T47D (cell line): ENCODE measurements at regions not wholly inside any gene's neighbourhood (a gene's known extent, or its start where the extent isn't known, plus 50 kb on each side); places are given as distances from the start of the nearest gene placed in this dataset.

ENCODE experiments used
- DNase-seq, 2 experiments: peaks; one replicate each; pipeline versions ENCODE4 v3.0.0 to v3.0.0-alpha.2; 2011 to 2012; ENCODE audit warnings: low read depth in 1 of 2, low spot score in 1 of 2
- JUND ChIP-seq: IDR thresholded peaks from 2 replicates; pipeline ENCODE4 v1.6.1; 2012; ENCODE audit warnings: low read depth
- in situ Hi-C: cut with HindIII; loops from 2 replicates; pipeline ENCODE4 v1.10.0; 2016; ENCODE audit warnings: low sequenced_read_pairs, low pct_unique_long_range_greater_than_20kb

DNA sequence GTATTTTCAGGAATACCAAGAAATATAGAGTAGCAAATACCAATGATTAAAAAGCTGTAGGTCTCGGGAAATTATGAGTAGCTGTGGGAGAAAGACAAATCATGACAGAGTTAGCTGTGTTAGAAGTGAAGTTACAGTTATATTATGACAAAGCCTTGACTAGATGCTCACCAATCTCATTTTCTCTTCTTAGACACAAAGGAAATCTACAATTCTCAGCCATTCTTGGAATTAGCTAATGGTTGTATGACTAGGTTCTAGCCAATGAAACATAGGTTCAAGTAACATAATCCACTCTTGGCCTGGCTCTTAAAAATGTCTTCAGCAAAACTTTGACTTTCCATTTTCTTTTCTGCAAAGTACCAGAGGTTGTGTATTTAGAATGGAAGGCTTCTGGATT is 228.8 kb upstream of the MTPN start:
- in situ Hi-C loops: no loop called here
- DNase-seq: no peak
- no peak for TF ChIP-seq JUND

DNA sequence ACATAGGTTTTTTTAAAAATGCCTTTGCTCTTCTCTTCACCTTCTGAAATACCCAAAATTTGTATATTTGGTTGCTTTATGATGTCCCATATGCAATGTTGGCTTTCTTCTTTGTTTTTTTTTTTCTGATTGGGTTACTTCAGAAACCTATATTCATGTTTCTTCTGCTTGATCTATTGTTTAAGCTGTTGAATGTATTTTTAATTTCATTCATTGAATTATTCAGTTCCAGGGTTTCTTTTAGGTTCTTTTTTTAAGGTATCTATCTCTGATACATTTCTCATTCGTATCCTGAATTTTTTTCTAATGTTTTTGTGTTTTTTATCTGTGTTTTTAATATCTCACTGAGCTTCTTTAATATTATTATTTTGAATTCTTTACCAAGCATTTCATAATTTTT is 221.0 kb upstream of the MTPN start:
- TF ChIP-seq JUND: no peak
- in situ Hi-C loops: no loop called here
- no peak for DNase-seq

DNA sequence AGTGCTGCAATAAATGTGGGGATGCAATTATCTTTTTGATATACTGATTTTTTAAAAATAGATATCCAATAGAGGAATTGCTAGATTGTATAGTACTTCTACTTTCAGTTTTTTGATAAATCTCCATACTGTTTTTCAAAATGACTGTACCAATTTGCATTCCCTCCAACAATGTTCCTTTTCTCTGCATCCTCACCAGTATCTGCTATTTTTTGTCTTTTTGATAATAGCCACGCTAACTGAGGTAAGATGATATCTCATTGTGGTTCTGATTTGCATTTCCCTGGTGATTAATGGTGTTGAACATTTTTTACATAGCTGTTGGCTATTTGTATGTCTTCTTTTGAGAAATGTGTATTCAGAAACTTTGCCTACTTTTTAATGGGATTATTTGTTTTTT is 217.7 kb upstream of the MTPN start:
- TF ChIP-seq JUND: no peak
- DNase-seq: no peak
- in situ Hi-C loops: no loop called here

DNA sequence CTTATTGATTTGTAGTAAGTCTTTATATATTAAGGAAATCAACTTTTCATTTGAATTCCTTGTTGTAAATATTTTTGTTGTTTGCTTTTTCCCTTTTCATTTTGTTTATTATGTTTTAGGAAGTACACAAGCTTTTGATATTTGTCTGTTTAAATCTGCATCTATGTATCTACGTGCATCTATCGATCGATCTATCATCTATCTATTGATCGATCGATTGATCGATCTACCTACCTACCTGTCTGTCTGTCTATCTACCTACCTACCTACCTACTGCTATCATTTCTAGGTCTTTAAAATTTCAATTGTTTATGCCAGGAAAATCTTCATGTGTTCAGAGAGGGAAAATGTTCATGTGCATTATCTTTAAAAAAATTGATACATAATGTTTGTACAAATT is 216.8 kb upstream of the MTPN start:
- no peak for TF ChIP-seq JUND
- in situ Hi-C loops: no loop called here
- no peak for DNase-seq

DNA sequence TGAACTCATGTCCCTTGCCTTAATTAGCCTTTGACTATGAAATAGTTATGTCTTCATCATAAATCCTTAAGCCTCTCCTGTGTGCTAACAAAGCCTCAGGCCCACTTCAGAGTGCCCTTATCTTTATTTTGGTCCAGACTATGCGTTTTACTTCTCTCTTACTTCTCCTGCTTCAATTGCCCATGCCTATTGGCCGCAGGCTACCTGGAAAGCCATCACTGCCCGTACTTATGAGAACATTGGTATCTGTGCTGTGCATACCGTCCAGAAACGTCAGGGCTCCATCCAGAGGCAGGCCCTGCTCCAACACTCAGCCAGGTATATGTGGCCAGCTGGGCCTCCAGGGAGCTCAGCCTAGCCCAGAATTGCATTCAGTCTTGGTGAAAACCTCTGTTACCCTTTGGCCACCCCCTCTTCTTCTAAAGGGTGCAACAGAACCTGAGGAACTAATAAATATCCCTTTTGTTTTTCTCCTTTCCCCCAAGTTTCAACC is 212.4 kb upstream of the MTPN start:
- in situ Hi-C loops: no loop called here
- no peak for TF ChIP-seq JUND
- peak in 1 of 2 experiments; percentile 7 for DNase-seq

DNA sequence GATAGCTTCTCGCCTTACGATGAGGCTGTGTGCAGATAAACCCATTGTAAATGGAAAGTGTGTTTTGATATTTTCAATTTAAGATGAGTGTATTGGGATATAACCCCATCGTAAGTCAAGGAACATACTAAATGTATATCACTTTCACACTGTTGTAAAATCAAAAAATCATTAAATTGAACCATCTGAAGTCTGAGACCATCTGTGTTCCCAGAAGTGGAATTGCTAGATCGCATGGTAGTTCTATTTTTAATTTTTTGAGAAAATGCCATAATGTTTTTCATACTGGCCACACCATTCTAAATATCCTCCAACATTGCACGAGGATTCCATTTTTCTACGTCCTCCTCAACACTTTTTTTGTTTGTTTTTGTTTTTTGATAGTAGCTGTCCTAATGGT is 209.1 kb upstream of the MTPN start:
- DNase-seq: no peak
- TF ChIP-seq JUND: no peak

DNA sequence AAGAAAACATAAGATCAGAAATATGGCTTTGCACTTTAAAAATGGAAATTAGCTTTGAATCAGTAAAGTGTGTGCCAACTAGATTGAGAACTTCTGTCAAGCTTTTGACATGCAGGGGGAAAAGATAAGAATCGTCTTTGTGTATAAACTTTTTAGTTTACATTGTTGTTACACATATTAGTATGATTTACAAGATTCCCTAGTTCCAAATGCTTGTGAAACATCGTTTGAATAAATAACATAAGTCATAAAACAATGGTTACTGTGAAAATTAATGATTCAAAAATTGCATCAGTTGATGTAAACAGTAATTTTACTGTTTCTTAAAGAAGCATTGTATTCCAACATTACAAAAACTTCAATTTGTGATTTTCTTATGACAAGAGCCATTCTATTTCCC is 207.6 kb upstream of the MTPN start:
- no peak for DNase-seq
- TF ChIP-seq JUND: no peak
- in situ Hi-C loops: no loop called here

More for the DNA sequence above, 209.1 kb upstream of the MTPN start:
- in situ Hi-C loops: no loop called here

DNA sequence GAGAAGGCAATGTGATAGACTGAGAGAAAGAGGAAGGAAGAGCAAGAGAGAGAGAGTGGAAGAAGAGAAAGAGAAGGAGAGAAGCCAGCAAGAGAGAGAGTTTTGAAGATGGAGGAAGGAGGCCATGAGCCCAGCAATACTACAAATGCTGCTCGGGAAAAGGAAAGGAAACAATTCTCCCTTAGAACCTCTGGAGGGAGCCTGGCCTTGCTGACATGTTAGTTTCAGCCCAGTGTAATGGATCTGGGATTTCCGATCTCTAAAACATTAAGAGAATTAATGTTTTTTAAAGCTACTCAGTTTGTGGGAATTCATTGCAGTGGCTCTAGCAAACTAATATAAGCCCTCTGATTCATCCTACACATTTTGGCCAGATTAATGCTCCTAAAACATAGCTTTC is 206.8 kb upstream of the MTPN start:
- in situ Hi-C loops: no loop called here
- DNase-seq: peak in 1 of 2 experiments; percentile 10
- TF ChIP-seq JUND: no peak

DNA sequence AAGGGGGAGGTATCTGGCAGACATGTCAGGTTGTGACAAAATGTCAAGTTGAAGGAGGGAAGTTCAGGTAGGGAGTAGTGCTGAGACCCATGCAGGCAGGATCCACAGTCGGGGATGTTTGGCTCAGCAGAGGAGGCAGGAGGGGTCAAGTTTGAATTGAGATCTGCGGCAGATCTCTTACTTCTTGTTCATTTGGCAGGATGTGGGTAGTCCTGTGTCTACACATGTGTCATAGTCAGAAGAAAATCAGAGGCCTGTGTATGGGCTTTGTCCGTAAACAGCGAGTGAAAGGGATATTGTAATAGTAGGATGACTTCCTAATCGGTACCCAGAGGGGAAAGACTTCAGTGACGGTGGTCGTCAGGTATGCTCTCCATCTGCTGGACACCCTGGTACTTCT is 203.8 kb upstream of the MTPN start:
- in situ Hi-C loops: no loop called here
- TF ChIP-seq JUND: no peak
- no peak for DNase-seq

DNA sequence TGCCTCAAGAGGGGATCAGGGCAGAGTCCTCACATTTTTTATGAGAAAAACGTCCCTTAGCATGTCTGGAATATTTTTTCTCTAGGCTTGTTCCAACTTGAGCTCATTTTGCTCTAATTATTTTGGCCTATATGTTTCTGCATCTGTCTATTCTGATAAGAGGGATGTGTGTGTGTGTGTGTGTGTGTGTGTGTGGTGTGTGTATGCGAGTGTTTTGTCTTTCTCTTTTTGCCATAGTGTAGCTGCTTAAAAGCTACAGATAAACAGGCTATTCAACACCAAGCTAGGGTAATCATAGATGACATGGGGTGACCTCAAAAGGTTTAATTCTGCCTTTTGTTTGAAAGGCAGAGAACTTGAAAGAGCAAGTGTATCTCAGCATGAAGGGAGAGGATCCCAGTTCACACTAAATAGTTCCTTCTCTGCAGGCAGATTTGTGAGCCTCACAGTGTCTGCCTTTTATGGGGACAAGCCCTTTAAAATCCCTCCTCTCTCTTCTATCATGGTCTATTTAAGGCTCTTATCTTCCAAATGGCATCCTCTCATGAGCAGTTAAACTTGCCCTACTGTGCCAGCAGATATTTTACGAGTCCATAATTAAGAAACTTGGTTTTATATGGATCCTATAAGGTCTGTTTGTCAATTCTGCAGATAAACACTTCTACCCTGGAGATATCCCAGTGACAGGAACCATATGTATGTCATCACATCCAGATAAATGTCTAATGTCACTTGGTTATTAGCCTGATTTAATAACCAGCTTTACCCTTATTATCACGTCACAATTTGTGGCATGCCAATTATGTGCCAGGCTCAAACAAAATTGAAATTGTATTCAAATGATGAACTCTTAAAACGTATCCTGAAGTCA is 202.9 kb upstream of the MTPN start:
- no peak for TF ChIP-seq JUND
- DNase-seq: no peak
- in situ Hi-C loops: no loop called here

DNA sequence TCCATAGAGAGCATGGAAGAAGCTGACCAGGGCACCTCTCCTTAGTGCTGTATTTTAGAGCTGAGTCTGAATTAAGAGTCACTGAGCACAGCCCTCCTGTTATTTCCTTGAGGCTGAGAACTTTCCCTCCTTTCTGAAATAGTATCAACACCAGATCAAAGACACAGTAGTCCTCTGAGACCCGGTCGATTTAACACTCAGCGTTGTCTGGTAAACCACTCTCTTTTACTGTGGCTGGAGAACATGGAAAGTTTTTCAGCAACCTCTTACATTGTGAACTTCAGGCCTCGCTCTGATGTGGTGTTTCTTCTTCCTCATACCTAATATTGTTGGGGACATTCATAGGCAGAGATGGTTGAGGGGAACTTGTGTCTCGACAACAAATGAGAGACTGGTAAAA is 202.0 kb upstream of the MTPN start:
- TF ChIP-seq JUND: no peak
- in situ Hi-C loops: no loop called here
- no peak for DNase-seq

DNA sequence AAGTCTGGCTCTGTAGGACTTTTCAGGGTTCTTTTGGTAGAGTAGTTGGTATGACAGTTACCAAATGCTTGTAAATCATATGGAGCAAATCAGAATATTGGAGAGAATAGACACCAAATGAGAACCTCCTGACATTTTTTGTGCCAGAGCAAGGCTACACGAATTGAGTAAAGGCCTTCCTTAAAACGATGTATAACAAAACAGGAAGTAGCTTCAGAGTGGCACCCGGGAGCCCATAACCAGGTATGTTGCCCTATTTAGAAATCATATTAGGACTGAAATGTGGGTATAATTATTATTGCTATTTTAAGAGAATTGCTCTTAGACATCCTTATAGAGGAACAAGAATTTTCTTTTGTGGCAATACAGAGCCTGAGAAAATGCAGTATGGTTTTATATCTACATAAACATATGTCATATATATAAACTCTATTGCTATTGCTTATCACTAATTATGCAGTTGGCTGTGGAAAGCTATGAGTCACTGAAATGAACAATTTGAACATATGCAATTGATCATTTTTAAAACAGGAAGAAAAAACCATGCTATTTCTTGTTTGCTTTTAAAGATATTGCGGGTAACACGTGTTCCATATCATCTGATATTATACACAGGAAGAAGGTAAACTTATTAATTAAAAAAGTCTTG is 197.4 kb upstream of the MTPN start:
- no peak for TF ChIP-seq JUND
- in situ Hi-C loops: no loop called here
- DNase-seq: no peak

DNA sequence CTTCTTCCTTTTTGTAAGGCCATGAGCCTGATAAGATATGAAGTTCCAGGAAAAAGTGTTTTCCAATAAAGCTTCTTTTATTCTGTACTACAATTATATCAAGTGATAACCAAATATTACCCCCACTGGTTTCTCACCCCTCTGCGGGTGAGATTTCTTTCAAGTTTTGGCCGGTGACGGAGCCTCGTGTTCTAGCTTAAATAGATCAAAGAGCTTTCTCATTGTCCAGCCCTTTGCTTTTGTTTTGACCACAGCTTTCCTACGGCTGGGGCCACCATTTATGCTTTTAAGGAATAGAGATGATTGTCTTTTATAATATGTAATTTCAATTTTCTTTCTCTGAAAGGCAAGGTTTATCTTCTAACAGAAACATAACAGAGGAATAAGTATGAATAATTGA is 196.7 kb upstream of the MTPN start:
- no peak for TF ChIP-seq JUND
- no peak for DNase-seq
- in situ Hi-C loops: no loop called here
